GM18868 (cell line): ENCODE measurements at regions not wholly inside any gene's neighbourhood (a gene's known extent, or its start where the extent isn't known, plus 50 kb on each side); places are given as distances from the start of the nearest gene placed in this dataset.

ENCODE experiments used
- ATAC-seq: cut with Tn5 transposase; IDR thresholded peaks from one replicate; pipeline ENCODE4 v1.9.1; 2021; ENCODE audit warnings: mild to moderate bottlenecking, moderate library complexity; ENCODE audit not compliant: unreplicated experiment

DNA sequence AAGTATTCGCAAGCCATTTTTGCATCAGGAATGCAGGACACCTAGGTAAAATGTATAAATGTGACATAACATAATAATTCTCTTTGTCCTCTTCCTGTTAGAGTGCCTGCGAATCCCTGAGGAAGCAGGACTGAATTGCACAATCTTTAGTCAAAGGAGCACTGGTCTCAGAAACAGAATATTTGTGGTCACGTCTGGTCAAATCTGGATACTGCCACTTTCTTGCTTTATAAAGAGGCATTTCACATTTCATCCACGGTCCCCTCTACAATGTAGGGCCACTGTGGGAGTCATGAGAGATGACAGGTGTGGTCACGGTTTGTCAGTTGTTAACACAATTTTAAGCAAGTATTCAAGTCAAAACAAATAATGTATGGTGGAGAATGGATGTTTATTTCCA lies 564.0 kb downstream of the IRX1 start:
- no peak for ATAC-seq

DNA sequence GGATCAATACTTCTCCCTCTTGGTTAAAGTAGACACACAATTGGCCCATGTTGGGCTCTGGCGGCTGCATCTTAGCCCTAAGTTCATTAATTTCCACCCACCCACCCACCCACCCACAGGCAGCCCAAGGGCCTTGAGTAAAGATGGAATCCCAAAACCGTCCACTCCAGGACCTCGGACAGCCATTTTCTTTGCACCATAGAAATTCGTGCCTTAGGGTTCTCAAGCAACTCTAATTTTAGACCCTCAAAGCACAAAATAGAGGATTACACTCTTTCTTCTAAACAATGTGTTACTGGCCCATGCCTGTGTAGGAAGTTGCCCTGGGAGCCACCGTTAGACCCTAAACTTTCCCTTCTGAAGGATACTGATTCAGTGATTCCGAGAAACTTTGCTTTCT lies 568.5 kb downstream of the IRX1 start:
- ATAC-seq: no peak

DNA sequence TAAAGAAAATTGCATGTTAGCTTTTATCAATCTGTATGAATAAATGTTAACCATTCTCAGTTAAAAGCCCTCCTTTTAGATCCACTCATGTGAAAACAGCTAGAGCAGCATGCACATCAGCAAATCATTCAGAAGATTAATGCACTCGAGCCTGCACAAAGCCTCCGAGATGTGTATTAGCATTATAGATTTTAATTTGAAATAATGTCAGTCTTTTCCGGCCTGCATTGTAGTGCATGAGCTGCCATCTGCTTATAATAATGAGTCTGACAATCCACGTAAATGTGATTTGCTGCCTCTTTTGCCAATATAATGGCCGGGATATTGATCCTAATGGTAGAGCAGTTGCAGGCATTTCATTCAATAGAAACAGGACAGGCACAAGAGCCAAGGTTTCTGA lies 585.1 kb downstream of the IRX1 start:
- no peak for ATAC-seq

DNA sequence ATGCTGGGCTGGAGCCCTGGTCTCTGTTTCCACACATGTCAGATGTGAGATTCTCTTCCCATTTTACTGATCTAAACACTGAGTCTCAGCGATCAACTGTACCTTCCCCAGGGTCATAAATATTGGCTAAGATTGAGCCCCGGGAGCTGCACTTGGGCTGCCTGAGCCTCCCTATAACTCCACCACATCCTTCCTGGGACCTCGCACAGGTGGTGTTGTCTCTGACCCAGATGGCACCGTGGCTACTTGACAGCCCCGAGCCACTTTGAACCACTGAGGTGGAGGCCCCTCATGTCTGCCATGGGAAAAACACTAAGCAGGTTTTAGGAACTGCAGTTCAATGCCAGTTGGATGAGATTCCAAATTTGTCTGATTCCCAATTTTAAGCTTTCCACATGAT lies 586.5 kb downstream of the IRX1 start:
- ATAC-seq: no peak

DNA sequence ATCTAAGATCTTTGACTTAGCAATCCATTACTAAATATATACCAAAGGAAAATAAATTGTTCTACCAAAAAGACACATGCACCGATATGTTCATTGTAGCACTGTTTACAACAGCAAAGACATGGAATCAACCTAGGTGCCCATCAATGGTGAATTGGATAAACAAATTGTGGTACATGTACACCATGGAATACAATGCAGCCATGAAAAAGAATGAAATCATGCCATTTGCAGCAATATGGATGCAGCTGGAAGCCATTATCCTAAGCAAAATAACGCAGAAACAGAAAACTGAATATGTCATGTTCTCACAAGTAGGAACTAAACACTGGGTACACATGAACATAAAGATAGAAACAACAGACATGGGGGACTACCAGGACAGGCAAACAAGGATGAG lies 589.5 kb downstream of the IRX1 start:
- ATAC-seq: no peak

DNA sequence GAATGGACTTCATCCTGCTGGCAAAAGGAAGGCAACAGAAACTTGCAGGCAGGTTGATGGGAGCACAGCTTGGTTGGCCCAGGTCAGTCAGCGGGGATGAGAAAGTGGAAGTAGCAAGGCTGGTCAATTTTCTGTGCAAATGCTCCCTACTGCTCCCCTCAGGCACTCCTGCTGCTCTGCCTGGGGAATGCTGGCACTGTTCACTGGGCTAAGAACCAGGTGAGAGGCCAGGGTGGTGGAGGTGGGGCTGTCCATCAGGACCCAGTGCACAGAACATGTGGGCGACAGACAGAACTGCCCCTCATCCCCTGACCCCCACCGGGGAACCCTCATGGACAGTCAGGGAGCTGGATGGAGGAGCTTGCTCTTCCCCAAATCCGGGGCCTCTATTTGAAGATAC lies 593.1 kb downstream of the IRX1 start:
- no peak for ATAC-seq

DNA sequence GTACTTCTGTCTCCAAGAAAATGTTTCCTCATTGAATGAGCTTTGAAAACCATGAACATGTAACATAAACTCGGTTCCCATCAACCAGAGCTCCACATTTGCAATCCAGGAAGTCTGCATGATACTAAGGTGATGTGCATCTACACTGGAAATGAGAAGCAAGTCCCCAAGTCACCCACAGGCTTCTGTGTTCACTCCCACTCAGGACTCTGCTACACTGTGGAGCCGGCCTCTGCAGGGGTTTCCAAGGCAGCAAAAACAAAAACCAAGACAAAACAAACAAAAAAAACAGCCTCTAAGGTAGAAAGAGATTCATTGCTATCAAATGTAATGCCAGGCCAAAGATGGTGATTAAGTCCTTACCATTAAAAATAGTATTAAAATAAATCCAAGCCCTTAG lies 593.7 kb downstream of the IRX1 start:
- no peak for ATAC-seq

DNA sequence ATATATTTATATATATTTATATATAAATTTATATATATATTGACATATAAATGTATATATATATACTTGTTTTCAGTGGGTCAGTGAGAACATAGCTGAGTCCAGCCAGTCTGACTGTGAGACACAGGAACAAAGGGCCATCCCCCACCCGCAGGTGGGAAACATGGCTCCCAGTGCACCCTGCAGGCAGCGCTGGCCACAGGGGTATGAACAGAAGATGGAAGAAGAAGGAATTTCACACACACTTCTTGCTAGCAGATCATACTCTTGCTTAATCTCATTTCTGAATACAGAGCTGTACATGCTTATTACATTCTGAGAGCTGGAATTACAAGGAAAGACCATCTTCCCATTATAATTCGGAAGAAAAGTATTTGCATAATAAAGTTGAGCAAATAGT lies 595.4 kb downstream of the IRX1 start:
- no peak for ATAC-seq

DNA sequence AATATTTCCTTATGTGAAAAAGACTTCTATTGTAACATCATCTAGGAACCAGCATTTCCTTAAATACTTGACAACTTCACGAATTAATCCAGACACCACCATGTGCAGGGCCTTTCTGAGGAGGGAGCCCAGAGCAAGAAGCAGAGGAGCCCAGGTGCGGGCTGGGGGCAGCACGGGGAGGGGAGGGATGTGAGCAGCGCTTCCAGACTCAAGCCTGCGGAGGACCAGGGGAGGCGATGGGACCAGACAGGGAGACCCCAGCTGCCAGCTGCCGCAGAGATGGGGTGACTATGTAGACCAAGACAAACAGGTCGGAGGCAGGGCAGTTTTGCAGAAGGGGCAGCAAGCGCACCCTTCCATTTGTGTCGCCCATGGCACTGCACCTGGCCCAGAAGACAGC lies 596.1 kb downstream of the IRX1 start:
- ATAC-seq: no peak

DNA sequence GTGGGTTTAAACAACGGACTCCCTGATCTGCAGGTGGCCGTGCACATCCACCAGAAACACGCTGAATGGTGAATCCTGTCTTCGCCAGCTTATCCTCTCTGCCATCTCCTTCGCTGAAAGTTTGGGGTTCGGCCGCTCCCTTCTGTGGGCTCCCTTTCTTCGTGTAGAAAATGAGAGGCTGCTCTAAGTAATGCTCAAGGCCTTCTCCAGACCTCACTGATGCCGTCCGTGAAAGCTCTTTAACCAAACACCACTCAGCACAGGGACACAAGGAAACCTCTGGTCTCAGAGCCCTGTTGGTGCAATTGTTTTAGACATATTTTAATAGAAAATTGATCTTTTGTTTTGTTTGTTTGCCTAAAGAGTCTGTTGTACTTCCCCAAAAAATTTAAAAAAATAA lies 596.5 kb downstream of the IRX1 start:
- ATAC-seq: no peak

DNA sequence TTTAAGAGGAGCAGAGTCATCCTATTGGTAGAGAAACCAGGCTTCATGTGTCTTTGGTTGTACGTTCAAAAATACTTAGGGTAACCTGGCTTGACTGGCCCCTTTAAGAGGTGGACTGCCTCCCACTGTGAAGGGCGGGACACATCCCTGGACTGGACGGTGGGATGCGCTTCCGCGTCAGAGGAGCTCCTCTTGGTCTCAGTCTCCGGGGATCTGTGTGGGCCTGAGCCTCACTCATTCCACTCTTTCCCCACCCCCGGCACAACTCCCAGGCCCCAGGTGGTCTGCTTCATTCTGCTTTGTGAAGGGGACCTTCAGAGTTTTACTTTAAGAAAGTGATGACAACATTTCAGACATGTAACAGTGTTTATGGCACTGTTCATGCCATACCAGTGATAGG lies 601.1 kb downstream of the IRX1 start:
- no peak for ATAC-seq

DNA sequence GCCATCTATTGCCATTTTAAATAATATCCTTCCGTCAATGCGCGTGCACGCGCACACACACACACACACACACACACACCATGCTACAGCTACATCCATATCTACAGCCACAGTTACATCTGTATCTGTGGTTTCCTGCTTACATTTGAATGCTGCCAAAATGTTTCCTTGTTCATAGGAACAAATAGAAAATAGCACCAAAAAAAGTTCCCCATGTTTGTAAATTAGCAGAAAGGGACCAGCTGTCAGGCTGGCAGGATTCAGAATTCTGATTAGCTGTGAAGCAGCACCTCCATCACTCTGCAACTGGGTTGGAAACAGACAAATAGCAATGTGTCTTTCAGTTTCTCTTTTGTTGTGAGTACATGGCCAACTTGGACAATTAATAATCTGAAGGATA lies 601.5 kb downstream of the IRX1 start:
- ATAC-seq: no peak

DNA sequence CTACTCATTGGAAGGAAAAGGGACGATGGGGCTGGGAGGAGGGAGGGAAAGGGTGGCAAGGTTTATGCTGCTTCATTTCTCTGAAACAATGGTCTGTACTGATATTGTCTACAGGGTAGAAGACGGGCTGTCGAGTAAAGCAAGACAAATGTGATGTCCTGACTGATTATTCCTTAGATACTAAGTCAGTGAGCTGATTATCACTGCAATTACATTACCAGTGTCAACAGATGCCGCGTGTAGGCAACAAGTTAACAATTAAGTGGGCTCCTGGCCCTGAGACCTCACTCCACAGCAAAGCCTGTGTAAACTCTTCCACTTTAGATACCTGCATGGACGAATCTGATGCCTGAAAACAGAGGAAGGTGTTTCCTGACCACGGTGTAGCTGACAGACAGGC lies 602.8 kb downstream of the IRX1 start:
- no peak for ATAC-seq

DNA sequence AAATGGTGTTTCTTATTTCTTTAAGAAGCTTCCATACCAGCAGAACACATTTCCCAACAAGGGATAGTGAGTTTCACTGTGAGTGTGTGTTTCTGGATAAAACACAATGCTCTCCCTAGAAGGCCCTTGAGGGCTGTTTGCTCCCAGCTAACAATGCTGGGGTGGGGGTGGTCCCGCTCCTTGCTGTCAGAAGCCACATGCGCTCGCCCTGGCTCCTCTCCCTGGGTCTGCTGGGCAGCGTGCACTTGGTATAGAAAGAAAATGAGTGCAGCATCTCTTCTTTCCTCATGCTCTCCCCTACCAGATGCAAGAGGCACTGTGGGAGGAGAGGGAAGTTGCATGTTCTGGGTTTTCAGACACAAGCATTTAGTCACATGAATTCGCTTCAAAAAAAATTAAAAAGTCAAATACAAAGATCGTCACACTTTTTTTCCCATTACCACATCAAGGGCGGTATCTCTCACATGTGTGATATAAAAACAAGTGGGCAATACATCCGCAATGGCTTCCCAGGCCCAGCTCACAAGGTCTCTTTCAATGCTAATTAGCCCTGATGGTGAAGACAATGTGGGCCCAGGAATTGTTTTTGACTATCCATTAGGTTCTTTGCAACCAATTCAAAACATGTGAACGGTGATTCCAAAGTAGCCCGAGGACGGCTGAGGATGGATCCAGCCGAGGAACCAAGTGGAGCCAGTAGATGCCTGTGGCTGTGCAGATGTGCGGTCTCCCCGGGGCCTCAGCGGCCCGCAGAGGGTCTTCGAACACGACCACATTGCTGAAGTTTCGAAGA lies 603.6 kb downstream of the IRX1 start:
- no peak for ATAC-seq

DNA sequence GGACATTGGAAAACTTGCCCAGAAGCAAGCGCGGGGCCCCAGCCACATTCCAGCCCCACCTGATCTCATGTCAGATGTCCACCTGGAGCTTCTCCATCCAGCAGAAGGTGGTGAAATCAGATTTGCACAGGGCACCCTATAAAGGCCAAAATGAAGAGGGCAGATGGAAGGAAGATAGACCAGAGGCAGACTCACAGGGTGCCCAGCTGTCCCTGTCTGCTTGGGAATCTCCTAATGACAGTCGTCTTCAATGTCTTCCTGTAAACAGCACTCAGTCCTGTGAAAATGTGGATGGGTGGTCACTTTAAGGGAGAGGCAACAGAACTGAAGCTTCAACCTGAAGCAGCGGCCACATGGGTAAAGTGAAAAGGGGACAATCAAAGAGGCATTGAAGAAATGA lies 607.5 kb downstream of the IRX1 start:
- ATAC-seq: no peak

DNA sequence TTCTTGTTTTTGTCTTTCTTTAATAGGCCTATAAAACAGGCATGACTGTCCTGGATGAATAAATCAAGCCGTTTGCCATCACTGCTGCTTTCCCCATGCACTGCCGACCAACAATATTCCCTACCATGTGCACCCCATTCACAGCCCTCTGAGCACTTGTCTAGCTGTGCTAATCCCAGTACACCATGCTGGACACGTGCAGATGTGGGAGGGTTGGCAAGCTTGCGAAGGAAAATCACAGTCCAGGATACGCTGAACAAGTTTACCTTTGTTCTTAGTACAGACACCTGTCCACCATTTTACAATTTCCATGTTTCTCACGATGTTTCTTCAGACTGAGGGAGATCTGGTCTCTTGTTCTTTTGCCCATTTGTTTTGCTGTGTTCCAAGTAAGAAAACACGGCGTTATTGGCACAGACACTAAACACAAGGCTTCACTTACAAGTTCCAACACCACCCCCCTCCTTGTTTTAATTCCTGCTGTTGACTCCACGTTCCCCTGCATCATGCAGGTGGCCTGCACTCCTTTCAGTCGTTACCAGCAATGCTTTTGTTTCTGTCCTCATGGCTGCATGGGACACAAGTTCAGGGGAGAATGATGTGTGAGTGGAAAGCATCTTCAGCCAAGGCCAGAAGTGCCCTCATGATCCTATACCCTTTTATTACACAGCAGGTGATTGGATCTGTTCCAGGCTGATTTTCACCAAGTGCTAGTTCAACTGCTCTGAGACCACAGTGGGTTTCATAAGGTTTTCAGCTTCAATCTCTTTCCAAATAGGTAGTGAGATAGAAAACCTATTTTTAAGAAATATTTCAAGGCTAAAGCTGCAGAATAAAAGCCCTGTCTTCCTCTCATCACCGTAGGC lies 608.9 kb downstream of the IRX1 start:
- ATAC-seq: no peak

DNA sequence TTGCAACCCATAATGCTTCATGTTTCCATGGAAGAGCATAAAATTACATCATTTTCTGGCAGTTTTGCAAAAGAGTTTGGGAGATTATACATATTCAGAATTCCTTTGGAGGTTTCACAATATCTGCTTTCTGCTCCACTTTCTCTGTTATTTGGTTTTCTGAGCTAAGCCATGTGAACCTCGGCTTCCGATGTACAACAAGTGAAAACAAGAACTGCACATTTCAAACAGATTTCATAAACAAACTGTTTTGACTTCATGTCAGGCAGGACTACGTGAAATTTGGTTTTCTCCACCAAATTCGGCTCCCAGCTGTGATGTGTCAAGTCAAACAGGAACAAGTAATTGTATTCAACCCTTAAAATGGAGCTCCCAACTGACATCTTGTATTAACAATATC lies 609.8 kb downstream of the IRX1 start:
- ATAC-seq: no peak

DNA sequence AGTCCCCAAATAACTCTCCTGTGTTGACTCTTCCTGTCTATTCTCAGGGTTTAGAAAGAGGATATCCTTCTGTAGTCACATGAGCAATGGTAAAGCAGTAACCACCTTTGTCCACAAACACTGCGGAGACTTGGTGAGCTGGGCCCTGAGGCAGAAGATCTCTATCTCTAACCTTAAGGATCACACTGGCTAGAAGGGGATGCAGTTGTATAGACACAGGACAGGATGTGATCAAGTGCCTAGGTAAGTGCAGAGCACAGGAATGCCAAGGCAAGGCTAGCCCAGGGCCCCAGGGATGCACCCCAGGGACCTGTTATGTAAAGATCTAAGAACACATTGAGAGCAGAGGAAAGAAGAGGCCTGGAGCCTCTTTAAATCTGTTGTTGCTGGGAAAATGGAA lies 610.5 kb downstream of the IRX1 start:
- no peak for ATAC-seq

DNA sequence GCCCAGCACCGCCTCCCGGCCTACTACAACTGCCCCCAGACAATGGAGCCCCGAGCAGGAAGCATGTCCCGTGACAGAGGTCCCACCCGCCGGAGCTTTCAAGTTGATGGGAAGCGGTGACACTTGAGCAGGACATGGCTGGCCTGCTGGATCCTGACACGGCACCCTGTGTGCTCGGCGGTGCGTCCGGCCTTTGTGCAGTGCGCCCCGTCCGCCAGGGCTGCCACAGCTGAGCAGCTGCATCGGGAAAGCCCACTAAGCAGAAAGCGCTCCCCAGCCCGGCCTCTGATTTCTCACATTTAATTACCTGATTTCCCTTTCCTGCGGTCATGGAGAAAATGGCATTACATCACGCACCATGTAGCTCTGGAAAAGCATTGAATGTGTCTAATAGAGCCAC lies 611.9 kb downstream of the IRX1 start:
- ATAC-seq: no peak

DNA sequence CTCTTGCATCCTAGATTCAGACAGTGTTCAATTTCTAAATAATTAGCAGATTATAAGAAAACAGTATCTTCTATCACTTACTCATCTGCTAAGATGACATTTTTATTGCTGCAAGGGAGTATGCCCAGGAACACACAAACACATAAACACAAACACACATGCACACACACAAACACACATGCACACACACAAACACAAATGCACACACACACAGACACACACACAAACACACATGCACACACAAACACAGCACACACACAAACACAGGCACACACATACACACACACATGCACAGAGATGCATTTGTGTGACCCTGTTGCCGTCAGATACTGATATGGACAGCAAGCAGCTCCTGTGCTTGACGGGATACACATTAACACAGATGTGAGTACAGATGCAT lies 612.9 kb downstream of the IRX1 start:
- ATAC-seq: no peak

DNA sequence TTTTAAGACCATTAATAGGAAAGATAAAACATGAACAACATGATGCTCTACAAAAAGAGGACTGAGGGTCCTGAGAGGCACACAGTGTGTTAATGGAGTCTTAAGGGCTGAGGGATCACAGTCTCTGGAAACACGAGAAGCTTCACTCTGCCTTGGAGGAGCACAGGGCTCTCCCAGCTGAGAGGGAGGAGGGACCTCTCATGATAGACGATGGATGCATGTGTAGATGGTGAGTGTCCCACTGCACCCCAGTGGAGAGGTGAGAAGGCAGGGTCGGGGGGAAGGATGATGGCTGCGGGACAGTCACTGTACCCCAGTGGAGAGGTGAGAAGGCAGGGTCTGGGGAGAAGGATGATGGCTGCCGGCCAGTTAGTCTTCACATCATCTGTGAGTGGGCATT lies 613.4 kb downstream of the IRX1 start:
- ATAC-seq: no peak

DNA sequence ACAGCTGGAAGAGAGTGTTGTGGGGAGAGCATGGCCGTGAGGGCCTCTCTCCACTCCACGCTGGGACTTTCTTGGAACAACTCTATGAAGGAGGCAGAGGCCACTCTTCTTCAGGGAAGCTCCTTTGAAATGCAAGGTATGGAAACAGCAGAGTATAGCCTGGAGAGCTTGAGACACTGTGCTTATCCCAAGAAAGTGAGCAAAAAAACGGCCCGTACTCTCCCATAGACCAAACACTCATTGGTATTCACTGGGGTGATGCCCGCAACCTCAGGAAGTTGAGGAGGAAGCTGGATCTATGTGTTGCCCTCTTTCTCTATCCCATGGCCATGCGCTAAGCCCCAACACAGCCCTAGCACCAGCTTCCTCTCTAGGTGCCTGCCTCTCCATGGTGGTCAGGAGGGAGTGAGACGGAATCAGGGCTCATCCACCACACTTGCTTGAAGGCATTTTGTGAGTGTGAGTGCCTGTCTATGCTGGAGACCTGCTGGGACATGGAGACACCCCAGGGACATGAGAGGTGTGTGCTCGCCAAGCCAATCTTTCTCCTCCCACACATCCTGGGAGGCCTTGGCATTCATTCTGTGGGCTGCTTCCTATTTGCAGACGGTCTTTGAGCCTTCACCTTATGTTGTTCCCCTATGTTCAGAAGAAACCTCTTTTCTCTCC lies 616.6 kb downstream of the IRX1 start:
- ATAC-seq: no peak
